Fibroblast of mammary gland (primary cell): ENCODE measurements at regions not wholly inside any gene's neighbourhood (a gene's known extent, or its start where the extent isn't known, plus 50 kb on each side); places are given as distances from the start of the nearest gene placed in this dataset.
"Not testable (repeated sequence)": the region's sequence is repeated elsewhere in the genome, so short reads cannot be mapped to it uniquely, and the experiment has no call there.

ENCODE experiments used
- DNase-seq: peaks from one replicate; pipeline ENCODE4 v3.0.0-alpha.2; 2010; ENCODE audit warnings: low read depth
- H3K4me3 ChIP-seq: 2 replicates; pipeline ENCODE4 v1.5.1; 2011; ENCODE audit warnings: low read depth, mild to moderate bottlenecking, low read length, moderate library complexity; ENCODE audit not compliant: control insufficient read depth
- TF ChIP-seq, protein P1 (sequence below): conservative IDR thresholded peaks from 2 replicates; pipeline ENCODE4 v1.5.1; 2011; ENCODE audit warnings: low read depth, low read length, inconsistent platforms; ENCODE audit not compliant: control insufficient read depth, insufficient read depth

DNA sequence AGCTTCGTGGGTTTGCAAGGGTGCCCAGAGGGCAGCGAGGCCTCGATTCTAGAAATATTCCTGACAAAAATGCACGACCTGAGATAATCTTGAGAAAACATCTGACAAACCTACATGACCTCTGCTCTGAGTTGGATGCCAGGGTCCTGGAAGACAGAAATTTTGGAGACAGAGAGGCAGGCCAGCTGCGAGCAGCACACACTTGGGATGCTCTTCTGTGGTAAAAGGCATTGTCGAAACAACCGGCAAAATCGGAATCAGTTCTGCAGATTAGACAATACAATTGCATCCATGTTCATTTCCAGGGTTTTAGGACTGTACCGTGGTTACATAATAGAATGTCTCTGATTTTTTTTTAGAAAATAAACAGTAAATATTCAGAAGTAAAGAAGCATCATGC, 74.2 kb downstream of the GADD45G start:
- no peak overlapping the region for H3K4me3 ChIP-seq
- TF ChIP-seq, protein P1, sequence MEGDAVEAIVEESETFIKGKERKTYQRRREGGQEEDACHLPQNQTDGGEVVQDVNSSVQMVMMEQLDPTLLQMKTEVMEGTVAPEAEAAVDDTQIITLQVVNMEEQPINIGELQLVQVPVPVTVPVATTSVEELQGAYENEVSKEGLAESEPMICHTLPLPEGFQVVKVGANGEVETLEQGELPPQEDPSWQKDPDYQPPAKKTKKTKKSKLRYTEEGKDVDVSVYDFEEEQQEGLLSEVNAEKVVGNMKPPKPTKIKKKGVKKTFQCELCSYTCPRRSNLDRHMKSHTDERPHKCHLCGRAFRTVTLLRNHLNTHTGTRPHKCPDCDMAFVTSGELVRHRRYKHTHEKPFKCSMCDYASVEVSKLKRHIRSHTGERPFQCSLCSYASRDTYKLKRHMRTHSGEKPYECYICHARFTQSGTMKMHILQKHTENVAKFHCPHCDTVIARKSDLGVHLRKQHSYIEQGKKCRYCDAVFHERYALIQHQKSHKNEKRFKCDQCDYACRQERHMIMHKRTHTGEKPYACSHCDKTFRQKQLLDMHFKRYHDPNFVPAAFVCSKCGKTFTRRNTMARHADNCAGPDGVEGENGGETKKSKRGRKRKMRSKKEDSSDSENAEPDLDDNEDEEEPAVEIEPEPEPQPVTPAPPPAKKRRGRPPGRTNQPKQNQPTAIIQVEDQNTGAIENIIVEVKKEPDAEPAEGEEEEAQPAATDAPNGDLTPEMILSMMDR, result no peak
- no peak for DNase-seq

DNA sequence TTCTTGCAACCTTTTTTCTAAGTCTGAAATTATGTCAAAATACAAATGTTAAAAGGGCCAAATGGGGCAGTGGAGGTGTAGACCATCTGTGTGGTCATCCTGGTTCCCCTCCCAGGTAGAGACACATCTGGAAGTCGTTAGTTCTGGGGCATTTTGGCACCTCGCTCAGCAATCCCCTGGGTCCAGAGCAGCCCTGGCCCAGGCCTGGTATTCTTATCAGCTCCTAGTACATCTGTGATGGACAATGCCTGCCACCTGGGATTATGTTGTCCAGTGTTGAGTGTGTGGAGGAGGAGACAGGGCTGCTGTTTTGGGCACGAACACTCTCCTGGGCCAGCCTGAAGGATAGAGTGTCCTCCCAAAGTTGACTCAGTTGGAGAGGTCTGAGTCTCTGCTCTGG, 74.8 kb downstream of the GADD45G start:
- DNase-seq, result no peak
- TF ChIP-seq, protein P1, result no peak
- H3K4me3 ChIP-seq, result no peak overlapping the region

DNA sequence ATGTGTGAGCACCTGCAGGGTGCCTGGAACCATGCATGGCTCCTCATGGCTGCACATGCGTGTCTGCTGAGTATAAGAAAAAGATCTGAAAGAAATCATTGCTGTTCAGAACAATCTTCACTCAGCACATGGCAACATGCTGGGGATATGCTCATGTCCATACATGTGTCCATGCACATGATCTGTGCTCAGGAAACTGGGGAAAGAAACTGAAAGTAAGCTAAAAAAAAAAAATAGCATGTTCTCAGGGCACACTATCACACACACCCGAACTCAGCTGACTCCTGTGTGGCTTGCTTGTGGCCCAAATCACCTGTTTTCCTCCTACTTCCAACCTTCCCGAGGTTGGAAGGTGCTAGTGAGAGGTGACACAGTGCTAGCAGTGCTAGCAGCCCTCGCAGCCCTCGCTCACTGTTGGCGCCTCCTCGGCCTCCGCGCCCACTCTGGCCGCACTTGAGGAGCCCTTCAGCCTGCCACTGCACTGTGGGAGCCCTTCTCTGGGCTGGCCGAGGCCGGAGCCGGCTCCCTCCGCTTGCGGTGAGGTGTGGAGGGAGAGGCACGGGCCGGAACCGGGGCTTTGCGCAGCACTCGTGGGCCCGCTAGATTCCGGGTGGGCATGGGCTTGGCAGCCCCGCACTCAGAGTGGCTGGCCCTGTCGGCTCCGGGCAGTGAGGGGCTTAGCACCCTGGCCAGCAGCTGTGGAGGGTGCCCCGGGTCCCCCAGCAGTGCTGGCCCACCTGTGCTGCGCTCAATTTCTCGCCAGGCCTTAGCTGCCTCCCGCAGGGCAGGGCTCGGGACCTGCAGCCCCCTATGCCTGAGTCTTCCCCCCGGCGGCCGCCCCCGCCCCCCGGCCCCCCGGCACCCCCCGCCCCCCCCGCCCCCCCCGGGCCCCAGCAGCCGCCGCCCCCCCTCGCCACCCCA, 76.0 kb downstream of the GADD45G start:
- no peak overlapping the region for H3K4me3 ChIP-seq
- DNase-seq, result no peak
- TF ChIP-seq, protein P1, result no peak

DNA sequence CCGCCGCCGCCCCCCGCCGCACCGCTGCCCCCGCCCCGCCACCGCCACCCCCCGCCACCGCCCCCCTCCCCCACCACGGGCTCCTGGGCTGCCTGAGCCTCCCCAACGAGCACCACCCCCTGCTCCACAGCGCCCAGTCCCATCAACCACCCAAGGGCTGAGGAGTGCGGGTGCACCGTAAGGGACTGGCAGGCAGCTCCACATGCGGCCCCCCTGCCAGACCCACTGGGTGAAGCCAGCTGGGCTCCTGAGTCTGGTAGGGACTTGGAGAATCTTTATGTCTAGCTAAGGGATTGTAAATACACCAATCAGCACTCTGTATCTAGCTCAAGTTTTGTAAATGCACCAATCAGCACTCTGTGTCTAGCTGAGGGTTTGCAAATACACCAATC, 76.7 kb downstream of the GADD45G start:
- H3K4me3 ChIP-seq, DNase-seq: not testable (repeated sequence)

DNA sequence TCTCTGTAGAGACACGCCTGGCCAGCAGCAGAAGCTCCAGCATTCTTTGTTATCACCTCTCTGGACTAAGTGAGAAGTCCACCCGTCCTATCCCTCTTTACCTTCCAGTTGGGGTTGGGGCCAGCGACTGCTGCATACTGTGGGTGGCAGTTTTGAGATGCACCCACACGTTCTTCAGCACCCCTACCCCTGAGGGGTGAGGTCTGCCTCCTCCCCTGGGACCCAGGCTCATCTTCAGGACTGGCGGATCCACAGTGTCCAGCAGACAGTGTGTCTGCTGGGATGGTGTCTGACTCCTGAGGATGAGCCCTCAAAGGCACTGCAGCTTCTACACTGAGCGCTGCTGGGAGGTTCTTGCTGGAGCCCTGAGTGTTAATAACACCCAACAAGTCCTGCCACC, 78.8 kb downstream of the GADD45G start:
- H3K4me3 ChIP-seq, result no peak overlapping the region

DNA sequence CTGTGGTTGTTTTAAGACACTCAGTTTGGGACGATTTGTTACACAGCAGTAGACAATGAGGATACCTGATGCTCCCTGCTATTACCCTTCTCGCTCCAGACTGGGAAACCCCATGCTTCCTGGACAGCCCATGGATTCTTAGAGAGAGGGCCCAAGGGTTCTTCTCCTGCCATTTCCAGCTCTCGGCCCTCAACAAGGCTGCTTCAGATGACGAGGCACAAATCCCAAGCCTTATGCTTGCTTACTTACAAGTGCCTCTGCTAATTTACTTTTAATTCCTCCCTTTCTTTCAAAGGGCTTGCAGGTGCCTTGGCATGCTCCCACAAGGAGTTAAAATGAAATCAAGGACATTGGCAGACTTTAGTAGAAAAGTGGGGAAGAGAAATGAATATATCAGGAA, 79.4 kb downstream of the GADD45G start:
- TF ChIP-seq, protein P1, result no peak
- H3K4me3 ChIP-seq, result no peak overlapping the region
- no peak for DNase-seq

More for the DNA sequence above, 78.8 kb downstream of the GADD45G start:
- TF ChIP-seq, protein P1, result no peak
- no peak for DNase-seq

DNA sequence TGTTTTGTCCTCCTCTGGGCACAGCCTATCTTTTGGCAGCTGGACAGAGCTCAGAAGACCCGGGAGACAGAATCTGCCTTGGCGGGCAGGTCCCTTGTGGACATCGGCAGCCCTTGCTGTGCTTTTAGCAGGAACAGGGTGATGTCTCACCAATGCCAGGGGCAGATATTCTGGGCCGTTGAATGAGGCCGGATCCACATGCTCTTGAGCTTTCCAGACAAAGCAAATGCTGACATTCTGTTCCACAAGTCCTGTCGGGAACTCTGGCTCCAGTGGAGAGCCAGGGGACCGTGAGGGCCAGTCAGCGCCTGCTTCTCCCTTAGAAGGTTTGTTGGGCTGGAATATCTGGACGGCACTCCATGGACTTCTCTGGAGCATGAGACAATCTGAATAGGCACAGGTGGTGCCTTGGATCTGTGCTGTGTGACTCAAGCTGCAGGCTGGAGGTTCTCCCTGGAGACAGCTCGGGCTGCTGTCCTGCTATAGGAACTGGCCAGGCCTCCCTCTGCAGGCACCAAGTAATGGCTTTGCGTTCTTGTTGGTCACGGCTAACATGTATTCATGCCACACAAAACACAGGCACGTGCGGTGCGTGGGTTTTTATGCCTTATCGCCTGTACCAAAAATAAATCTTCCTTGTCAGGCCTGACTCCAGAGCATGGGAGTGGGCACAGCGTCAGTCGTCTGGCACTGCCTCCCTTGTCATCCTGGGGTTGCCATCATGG, 80.3 kb downstream of the GADD45G start:
- no peak overlapping the region for H3K4me3 ChIP-seq
- TF ChIP-seq, protein P1, result no peak
- no peak for DNase-seq
